Immature natural killer cell (primary cell): ENCODE measurements at regions not wholly inside any gene's neighbourhood (a gene's known extent, or its start where the extent isn't known, plus 50 kb on each side); places are given as distances from the start of the nearest gene placed in this dataset.
"Not testable (repeated sequence)": the region's sequence is repeated elsewhere in the genome, so short reads cannot be mapped to it uniquely, and the experiment has no call there.

Source experiments
- DNase-seq, 3 donors: peaks; one replicate each; pipeline ENCODE4 v3.0.0; 2022; ENCODE audit warnings: mixed read lengths in 1 of 3
- H3K27ac Mint-ChIP-seq, 6 donors: one replicate each; pipeline ENCODE4 v1.8.0; 2020; ENCODE audit warnings: mixed read lengths in 6 of 6, mild to moderate bottlenecking in 5 of 6, inconsistent platforms in 4 of 6, moderate library complexity in 3 of 6
- H3K27me3 Mint-ChIP-seq, 3 donors: one replicate each; pipeline ENCODE4 v1.8.0; 2020 to 2021; ENCODE audit warnings: low read depth in 3 of 3, mild to moderate bottlenecking in 3 of 3, mixed read lengths in 3 of 3, moderate library complexity in 3 of 3, inconsistent platforms in 1 of 3
- H3K36me3 Mint-ChIP-seq, 3 donors: one replicate each; pipeline ENCODE4 v1.8.0; 2020; ENCODE audit warnings: mixed read lengths in 3 of 3, inconsistent platforms in 2 of 3, mild to moderate bottlenecking in 2 of 3
- H3K4me1 Mint-ChIP-seq, 2 donors: one replicate each; pipeline ENCODE4 v1.8.0; 2020; ENCODE audit warnings: inconsistent platforms in 2 of 2, mild to moderate bottlenecking in 2 of 2, mixed read lengths in 2 of 2, moderate library complexity in 1 of 2
- H3K4me3 Mint-ChIP-seq, 5 donors: one replicate each; pipeline ENCODE4 v1.8.0; 2020; ENCODE audit warnings: mild to moderate bottlenecking in 5 of 5, mixed read lengths in 5 of 5, inconsistent platforms in 3 of 5, moderate library complexity in 3 of 5
- H3K9me3 Mint-ChIP-seq, 6 donors: one replicate each; pipeline ENCODE4 v1.8.0; 2020; ENCODE audit warnings: mild to moderate bottlenecking in 6 of 6, mixed read lengths in 6 of 6, inconsistent platforms in 4 of 6, moderate library complexity in 3 of 6

DNA sequence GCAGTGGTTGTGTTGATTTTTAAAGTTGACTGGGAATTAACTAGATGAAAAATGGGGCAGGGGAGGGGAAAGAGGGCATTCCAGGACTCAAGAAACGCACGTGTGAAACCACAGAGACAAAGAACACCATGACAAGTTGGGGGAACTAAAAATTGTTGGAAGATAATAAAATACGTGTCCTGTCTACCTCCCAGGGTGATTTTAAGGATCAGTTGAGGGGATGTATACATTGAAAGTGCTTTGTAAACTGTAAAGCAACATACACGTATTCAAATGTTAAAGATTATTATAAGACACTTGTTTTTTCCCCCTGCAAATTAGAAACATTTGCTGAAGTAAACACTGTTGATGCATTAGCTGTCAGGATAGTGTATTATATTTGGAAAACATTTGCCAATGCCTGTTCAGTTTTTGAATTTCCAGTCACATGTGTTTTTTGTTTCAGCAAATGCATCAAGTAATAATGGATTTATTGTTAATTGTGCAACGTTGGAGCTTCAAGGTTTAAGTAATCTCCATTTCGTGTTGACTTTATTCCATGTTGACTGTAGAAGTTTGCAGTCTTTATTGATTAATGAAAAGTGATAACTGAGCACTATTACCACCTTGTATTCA, 412.7 kb downstream of the ACTL7B start:
- DNase-seq = no peak
- H3K9me3 Mint-ChIP-seq = peaks cover 0 to 17% (median 7%) of the 10 kb centered on the region in 6 donors
- no peaks in the 10 kb centered on the region for H3K36me3 Mint-ChIP-seq
- H3K4me1 Mint-ChIP-seq = no peaks in the 10 kb centered on the region
- no peak overlapping the region for H3K4me3 Mint-ChIP-seq
- no peaks in the 10 kb centered on the region for H3K27me3 Mint-ChIP-seq
- no peak overlapping the region for H3K27ac Mint-ChIP-seq

DNA sequence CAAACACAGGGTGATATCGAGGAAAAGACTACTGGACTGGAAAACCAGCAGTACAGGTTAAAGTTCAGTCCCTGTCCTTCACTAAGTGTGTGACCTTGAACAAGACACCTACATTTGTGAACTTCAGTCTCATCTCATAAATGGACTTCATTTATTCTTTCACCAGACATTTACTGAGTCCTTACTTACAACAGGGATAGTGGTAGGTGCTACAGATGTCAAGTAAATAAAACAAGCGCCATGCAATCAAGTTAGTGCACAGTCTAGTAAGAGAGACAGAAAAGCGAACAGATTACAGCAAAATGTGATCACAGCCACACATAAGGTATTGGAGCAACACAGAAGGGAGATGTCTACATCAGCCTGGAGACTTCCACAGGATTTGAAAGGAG, 413.2 kb downstream of the ACTL7B start:
- Mint-ChIP-seq H3K27ac (no peak overlapping the region), H3K27me3 (peaks cover 0 to 2% (median 0%) of the 10 kb centered on the region in 3 donors), H3K9me3 (peaks cover 0 to 17% (median 6%) of the 10 kb centered on the region in 6 donors), H3K4me1 (no peaks in the 10 kb centered on the region), H3K4me3 (no peak overlapping the region), H3K36me3 (no peaks in the 10 kb centered on the region)
- no peak for DNase-seq

DNA sequence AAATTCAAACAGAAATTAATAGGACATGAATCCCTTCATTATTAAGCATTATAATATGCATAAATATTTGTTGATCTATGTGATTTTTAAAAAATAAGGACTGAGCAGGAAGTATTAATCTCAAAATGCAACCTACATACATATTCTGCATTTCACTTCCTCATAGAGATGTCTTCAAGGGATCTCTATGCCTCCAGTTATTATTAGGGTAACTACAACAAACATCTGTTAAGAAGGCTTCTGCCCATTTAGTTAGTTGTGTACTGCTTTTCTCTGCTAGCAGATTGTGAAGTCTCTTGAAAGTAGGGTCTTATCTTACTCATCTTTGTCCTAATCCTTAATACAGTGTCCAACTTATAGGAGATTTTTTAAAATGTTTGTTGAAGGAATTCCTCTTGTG, 414.1 kb downstream of the ACTL7B start:
- Mint-ChIP-seq H3K27ac (no peak overlapping the region), H3K4me3 (no peak overlapping the region), H3K36me3 (no peaks in the 10 kb centered on the region), H3K9me3 (peaks cover 0 to 17% (median 6%) of the 10 kb centered on the region in 6 donors), H3K4me1 (no peaks in the 10 kb centered on the region), H3K27me3 (peaks cover 0 to 2% (median 0%) of the 10 kb centered on the region in 3 donors)
- DNase-seq = no peak

DNA sequence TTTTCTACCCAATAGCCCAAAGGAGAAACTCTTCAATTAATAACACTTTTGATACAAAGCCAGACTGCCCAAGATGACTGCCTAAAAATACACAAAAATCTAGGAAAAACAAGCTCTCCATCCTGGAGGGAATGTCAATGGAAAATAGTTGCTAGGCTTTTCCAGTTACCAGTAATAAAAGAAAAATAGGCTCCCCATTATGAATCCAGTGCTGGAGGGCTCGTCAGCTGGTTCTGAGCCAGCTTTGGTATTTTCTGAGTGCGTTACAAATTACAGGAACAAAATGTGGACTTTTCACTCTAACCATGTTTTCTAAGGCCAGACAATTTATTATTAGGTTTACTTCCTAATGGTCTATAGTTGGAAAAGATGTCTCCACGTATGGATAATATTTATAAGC, 414.5 kb downstream of the ACTL7B start:
- Mint-ChIP-seq H3K9me3 (peaks cover 0 to 17% (median 6%) of the 10 kb centered on the region in 6 donors), H3K4me3 (no peak overlapping the region), H3K27ac (no peak overlapping the region), H3K4me1 (no peaks in the 10 kb centered on the region), H3K27me3 (peaks cover 0 to 2% (median 0%) of the 10 kb centered on the region in 3 donors), H3K36me3 (no peaks in the 10 kb centered on the region)
- DNase-seq = no peak

DNA sequence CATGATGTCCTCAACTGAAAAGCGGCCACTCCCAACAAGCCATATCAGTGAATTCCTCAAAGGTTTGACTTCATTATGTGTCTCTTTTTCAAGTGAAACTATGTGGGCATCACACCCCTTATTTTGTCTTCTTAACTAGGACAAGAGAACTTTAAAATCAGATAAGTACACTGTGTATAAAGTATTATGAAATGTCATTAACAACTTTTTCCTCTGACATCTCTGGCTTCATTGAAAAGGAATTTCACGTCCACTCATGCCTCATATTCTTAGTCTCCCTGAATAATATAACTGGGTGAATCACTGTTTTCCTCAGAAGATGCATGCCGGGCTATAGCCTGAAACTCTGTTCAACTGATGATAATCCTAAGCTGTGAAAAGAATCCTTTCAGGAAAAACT, 415.8 kb downstream of the ACTL7B start:
- peaks cover 0 to 2% (median 0%) of the 10 kb centered on the region in 3 donors for H3K27me3 Mint-ChIP-seq
- peaks cover 0 to 12% (median 2%) of the 10 kb centered on the region in 6 donors for H3K9me3 Mint-ChIP-seq
- H3K36me3 Mint-ChIP-seq = no peaks in the 10 kb centered on the region
- H3K4me3 Mint-ChIP-seq = no peak overlapping the region
- H3K27ac Mint-ChIP-seq = no peak overlapping the region
- no peaks in the 10 kb centered on the region for H3K4me1 Mint-ChIP-seq
- no peak for DNase-seq

DNA sequence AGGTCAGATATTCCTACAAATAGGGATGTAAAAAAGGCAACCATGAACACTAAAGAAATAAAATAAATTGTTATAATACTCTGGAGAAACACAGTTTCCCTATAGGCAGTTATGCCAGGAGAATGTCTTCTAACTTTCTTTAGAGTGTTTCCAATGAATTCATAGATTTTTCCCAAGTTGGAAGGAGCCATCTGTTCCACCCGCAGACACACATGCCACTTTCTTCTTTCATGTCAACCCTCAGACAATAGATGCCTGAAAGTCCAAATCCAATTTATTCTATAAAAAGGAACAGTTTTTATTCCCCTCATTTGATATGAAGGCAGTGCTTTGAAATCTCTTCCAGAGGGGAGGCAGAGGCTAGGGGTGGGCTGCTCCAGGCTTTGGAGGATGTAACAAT, 418.1 kb downstream of the ACTL7B start:
- no peaks in the 10 kb centered on the region for H3K36me3 Mint-ChIP-seq
- no peak overlapping the region for H3K27ac Mint-ChIP-seq

DNA sequence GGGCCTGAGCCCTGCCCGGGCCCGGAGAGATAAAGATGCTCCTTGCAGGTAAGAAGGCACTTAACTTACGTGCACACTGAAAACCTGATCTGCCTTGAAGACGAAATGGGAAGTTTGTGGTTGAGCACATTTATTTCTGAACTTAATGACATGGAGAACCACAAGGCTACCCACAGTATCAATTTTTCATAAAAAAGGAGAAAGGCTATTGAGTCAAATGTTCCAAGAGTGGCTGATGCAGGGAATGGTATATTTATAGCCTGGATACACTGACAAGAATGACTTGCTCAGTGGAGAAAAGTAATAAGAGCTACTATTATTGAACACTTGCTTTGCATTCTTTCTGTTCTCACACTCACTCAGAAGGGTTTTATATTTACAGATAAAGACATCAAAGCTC, 419.3 kb downstream of the ACTL7B start:
- Mint-ChIP-seq H3K36me3 (no peaks in the 10 kb centered on the region), H3K27ac (no peak overlapping the region), H3K27me3 (peaks cover 0 to 2% (median 2%) of the 10 kb centered on the region in 3 donors), H3K4me3 (no peak overlapping the region), H3K9me3 (peaks cover 0 to 8% (median 4%) of the 10 kb centered on the region in 6 donors), H3K4me1 (no peaks in the 10 kb centered on the region)
- no peak for DNase-seq

More for the DNA sequence above, 418.1 kb downstream of the ACTL7B start:
- Mint-ChIP-seq H3K4me3 (no peak overlapping the region), H3K27me3 (peaks cover 0 to 2% (median 0%) of the 10 kb centered on the region in 3 donors), H3K4me1 (no peaks in the 10 kb centered on the region), H3K9me3 (peaks cover 0 to 6% (median 0%) of the 10 kb centered on the region in 6 donors)
- no peak for DNase-seq

DNA sequence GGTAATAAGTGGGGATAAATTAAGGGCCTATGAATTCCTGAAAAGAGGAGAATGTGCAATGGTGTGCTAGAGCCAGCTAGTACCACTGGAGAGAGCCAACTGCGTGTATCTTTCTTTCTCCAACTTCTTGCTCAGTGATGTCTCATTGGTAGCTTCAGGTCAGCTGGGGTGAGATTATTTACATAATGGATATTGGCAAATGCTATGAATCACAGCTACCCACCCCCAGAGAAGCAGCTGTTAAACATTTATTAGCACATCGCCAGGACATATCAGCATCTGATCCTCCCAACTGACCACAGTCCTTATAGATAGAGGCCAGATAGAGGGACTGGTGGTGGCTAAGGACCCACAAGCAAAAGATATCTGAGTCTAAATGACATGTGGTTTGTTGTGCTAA, 421.3 kb downstream of the ACTL7B start:
- Mint-ChIP-seq H3K36me3 (no peaks in the 10 kb centered on the region), H3K27ac (no peak overlapping the region), H3K4me1 (no peaks in the 10 kb centered on the region), H3K4me3 (no peak overlapping the region), H3K9me3 (peaks cover 0 to 19% (median 9%) of the 10 kb centered on the region in 6 donors), H3K27me3 (peaks cover 0 to 2% (median 2%) of the 10 kb centered on the region in 3 donors)
- no peak for DNase-seq

DNA sequence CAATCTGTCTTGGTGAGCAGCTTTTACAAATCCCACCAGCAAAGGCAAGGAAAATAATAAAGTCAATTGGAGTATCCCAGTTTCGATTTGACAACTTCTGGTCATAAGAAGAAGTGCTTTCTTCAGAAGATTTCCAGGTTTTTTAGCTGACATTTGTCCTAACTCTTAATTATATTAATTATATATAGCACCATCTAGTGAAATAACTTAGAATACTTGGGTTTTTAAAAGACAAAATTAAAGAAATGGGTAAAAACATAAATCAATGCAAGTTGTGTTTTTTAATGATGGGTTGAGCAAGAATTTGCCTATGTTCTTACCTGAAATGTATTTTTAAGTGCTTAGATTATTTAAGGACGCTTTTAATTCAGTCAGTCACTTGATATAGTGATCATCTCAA, 421.8 kb downstream of the ACTL7B start:
- no peak for DNase-seq
- Mint-ChIP-seq H3K36me3 (no peaks in the 10 kb centered on the region), H3K9me3 (peaks cover 0 to 22% (median 9%) of the 10 kb centered on the region in 6 donors), H3K27ac (no peak overlapping the region), H3K27me3 (peaks cover 0 to 2% (median 2%) of the 10 kb centered on the region in 3 donors), H3K4me3 (no peak overlapping the region), H3K4me1 (no peaks in the 10 kb centered on the region)

DNA sequence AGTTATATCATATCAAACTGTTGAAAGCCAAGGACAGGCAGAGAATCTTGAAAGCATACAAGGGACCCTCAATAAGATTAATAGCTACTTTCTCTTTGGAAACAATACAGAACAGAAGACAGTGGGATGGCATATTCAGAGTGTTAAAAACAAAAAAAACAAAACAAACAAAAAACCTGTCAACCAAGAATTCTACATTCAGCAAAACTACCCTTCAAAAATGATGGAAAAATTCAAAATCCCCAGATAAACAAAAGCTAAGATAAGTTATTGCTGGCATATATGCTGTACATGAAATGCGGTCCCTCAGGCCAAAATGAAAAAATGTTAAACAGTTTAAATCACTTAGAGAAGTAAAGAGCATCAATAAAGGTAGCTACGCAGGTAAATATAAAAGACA, 425.1 kb downstream of the ACTL7B start:
- no peak overlapping the region for H3K27ac Mint-ChIP-seq
- no peak for DNase-seq
- peaks cover 0 to 2% (median 2%) of the 10 kb centered on the region in 3 donors for H3K27me3 Mint-ChIP-seq
- H3K4me1 Mint-ChIP-seq = no peaks in the 10 kb centered on the region
- no peak overlapping the region for H3K4me3 Mint-ChIP-seq
- peaks cover 0 to 37% (median 14%) of the 10 kb centered on the region in 6 donors for H3K9me3 Mint-ChIP-seq
- H3K36me3 Mint-ChIP-seq = no peaks in the 10 kb centered on the region

DNA sequence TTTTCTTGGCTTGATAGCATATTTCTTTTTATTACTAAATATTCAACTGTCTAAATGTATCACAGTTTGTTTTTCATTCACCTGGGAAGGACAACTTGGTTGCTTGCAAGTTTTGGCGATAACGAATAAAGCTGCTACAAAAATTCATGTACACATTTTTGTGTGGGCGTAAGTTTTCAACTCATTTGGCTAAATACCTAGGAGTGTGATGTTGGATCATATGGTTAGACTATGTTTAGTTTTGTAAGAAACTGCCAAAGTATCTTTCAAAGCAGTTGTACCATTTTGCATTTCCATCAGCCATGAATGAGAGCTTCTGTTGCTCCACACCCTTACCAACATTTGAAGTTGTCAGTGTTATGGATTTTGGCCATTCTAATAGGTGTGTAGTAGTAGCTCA, 428.0 kb downstream of the ACTL7B start:
- Mint-ChIP-seq H3K36me3 (no peaks in the 10 kb centered on the region), H3K4me3 (no peak overlapping the region), H3K4me1 (no peaks in the 10 kb centered on the region), H3K27me3 (peaks cover 0 to 2% (median 2%) of the 10 kb centered on the region in 3 donors), H3K27ac (no peak overlapping the region), H3K9me3 (peaks cover 4 to 37% (median 15%) of the 10 kb centered on the region in 6 donors)
- DNase-seq = no peak

DNA sequence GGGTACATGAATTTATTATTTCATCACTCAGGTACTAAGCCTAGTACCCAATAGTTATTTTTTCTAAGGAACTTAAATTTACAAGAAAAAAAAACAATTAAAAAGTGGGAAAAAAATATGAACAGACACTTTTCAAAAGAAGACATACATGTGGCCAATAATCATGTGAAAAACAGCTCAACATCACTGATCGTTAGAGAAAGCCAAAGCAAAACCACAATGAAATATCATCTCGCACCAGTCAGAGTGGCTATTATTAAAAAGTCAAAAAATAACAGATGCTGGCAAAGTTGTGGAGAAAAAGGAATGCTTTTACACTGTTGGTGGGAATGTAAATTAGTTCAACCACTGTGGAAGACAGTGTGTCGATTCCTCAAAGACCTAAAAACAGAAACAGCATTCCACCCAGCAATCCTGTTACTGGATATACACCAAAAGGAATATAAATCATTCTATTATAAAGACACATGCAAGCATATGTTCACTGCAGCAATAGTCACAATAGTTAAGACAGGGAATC, 429.3 kb downstream of the ACTL7B start:
- not testable (repeated sequence) for H3K27ac Mint-ChIP-seq, H3K4me1 Mint-ChIP-seq, H3K4me3 Mint-ChIP-seq, H3K36me3 Mint-ChIP-seq, H3K27me3 Mint-ChIP-seq, DNase-seq
- peaks cover 4 to 29% (median 15%) of the 10 kb centered on the region in 6 donors for H3K9me3 Mint-ChIP-seq

DNA sequence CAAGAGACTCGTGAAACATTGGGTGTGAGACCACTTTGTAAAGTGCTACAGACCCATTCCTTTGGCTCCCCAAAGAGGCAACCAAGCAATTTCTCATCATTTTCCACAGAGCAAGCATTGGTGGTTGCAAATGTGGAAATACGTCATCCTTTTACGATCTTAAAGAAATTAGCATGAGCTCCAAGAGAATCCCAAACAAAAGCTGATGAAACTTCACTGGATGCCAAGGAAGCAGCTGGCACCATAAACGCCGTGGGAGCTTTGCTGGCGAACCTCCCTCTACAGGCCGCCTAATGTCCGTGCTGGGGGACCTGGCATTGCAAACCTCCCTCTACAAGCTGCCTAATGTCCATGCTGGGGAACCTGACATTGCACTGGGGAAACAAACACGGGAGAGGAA, 432.4 kb downstream of the ACTL7B start:
- DNase-seq = no peak
- Mint-ChIP-seq H3K4me3 (no peak overlapping the region), H3K9me3 (peaks cover 2 to 19% (median 9%) of the 10 kb centered on the region in 6 donors), H3K36me3 (no peaks in the 10 kb centered on the region), H3K27me3 (peaks cover 0 to 4% (median 0%) of the 10 kb centered on the region in 3 donors), H3K27ac (no peak overlapping the region), H3K4me1 (no peaks in the 10 kb centered on the region)

DNA sequence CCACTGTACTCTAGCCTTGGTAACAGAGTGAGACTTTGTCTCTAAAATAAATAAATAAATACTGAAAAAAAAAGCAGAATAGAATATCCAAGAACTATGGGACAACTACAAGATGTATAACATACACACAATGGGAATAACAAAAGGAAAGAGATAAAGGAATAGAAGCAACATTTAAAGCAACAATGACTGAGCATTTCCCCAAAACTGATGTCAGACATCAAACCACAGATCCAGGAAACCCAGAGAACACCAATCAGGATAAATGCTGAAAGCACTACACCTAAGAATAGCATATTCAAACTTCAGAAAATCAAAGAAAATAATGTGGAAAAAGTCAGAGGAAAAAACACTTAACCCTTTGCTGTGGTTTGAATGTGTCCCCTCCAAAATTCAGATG, 436.4 kb downstream of the ACTL7B start:
- DNase-seq = no peak

DNA sequence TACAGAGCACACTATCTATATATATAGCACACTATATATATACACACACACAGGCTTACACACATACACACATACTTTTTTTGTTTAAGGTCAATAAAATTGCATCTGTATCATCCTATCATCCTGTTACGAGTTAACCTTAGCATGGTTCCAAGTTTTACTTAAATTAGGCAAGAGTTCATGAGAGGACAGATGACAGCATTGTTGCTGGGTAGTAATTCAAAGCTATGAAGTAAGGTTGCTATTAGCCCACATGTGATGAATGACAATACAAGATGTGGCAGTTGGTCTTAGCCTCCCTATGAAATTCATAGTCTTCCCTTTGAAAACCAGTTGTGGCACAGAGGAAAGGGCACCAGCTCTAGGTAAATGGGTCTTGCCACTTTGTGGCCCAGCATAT, 438.1 kb downstream of the ACTL7B start:
- no peak for DNase-seq
- Mint-ChIP-seq H3K4me1 (no peaks in the 10 kb centered on the region), H3K27me3 (peaks cover 0 to 3% (median 0%) of the 10 kb centered on the region in 3 donors), H3K4me3 (no peak overlapping the region), H3K9me3 (peaks cover 0 to 11% (median 7%) of the 10 kb centered on the region in 6 donors), H3K36me3 (no peaks in the 10 kb centered on the region), H3K27ac (no peak overlapping the region)

More for the DNA sequence above, 436.4 kb downstream of the ACTL7B start:
- no peaks in the 10 kb centered on the region for H3K4me1 Mint-ChIP-seq
- H3K4me3 Mint-ChIP-seq = no peak overlapping the region
- H3K27ac Mint-ChIP-seq = no peak overlapping the region
- H3K9me3 Mint-ChIP-seq = peaks cover under 1 to 12% (median 7%) of the 10 kb centered on the region in 6 donors
- peaks cover 0 to 3% (median 0%) of the 10 kb centered on the region in 3 donors for H3K27me3 Mint-ChIP-seq
- H3K36me3 Mint-ChIP-seq = no peaks in the 10 kb centered on the region
